Smooth muscle cell (in vitro differentiated cells): ENCODE measurements at regions not wholly inside any gene's neighbourhood (a gene's known extent, or its start where the extent isn't known, plus 50 kb on each side); places are given as distances from the start of the nearest gene placed in this dataset.

Source experiments
- DNase-seq: peaks from one replicate; lab custom pipeline; 2025; ENCODE audit not compliant: unreplicated experiment; lab: John Stamatoyannopoulos, UW
- H2AFZ ChIP-seq: fragments of 200-600 bp; sonication (generic); 2 replicates; pipeline ENCODE4 v1.6.0; 2016; ENCODE audit warnings: antibody characterized with exemption, low read depth, mild to moderate bottlenecking
- H3F3A ChIP-seq: fragments of 200-600 bp; sonication (generic); 2 replicates; pipeline ENCODE4 v1.6.0; 2017; ENCODE audit warnings: antibody characterized with exemption, low read depth
- H3K27ac ChIP-seq: fragments of 200-600 bp; sonication (generic); 2 replicates; pipeline ENCODE4 v1.5.1; 2016; ENCODE audit warnings: low read depth, mild to moderate bottlenecking
- H3K27me3 ChIP-seq: fragments of 200-600 bp; sonication (generic); 2 replicates; pipeline ENCODE4 v1.6.1; 2016; ENCODE audit warnings: low read depth, mild to moderate bottlenecking
- H3K36me3 ChIP-seq: fragments of 200-600 bp; sonication (generic); 2 replicates; pipeline ENCODE4 v1.5.1; 2016; ENCODE audit warnings: low read depth
- H3K4me1 ChIP-seq: fragments of 200-600 bp; sonication (generic); 2 replicates; pipeline ENCODE4 v1.5.1; 2016; ENCODE audit warnings: low read depth
- H3K4me2 ChIP-seq: fragments of 200-600 bp; sonication (generic); 2 replicates; pipeline ENCODE4 v1.6.0; 2016; ENCODE audit warnings: mild to moderate bottlenecking
- H3K4me3 ChIP-seq: fragments of 200-600 bp; sonication (generic); 2 replicates; pipeline ENCODE4 v1.5.1; 2016; ENCODE audit warnings: mild to moderate bottlenecking
- H3K79me2 ChIP-seq: fragments of 200-600 bp; sonication (generic); 2 replicates; pipeline ENCODE4 v1.6.0; 2016; ENCODE audit warnings: low read depth, mild to moderate bottlenecking
- H3K9ac ChIP-seq: fragments of 200-600 bp; sonication (generic); 2 replicates; pipeline ENCODE4 v1.6.0; 2016; ENCODE audit warnings: low read depth
- H3K9me3 ChIP-seq: fragments of 200-600 bp; sonication (generic); replicated peaks from 2 replicates; pipeline ENCODE4 v1.5.1; 2016; ENCODE audit warnings: low read depth
- H4K20me1 ChIP-seq: fragments of 200-600 bp; sonication (generic); 2 replicates; pipeline ENCODE4 v1.6.0; 2016; ENCODE audit warnings: low read depth
- CTCF ChIP-seq: fragments of 200-600 bp; sonication (generic); IDR thresholded peaks from 2 replicates; pipeline ENCODE4 v1.5.1; 2017; ENCODE audit warnings: borderline replicate concordance, mild to moderate bottlenecking, antibody characterized with exemption; ENCODE audit not compliant: insufficient read depth, poor library complexity, severe bottlenecking
- WGBS: methylation state at CpG from one replicate; pipeline ENCODE4 v1.1.7; 2016; ENCODE audit warnings: low lambda C conversion rate; 5-methylcytosine and 5-hydroxymethylcytosine counted together

DNA sequence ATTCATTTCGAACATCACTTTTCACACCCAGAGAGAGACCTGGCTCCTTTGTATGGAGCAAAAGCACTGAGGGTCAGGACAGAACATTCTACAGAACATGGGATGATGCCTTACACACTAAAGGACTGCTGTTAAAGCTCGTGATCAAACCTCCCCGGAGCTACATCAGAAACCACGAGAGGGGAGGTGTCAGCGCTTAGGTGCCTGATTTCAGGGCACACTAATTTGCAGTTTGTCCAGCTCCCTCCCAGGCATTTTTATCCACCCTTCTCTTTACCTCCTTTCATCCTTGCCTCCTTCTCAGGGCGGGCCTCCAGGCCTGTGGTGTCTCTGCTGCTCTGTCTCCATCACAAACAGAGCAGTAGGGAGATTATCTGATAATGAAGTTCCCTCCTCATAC, 127.5 kb downstream of the VPREB1 start:
- TF ChIP-seq CTCF: no peak
- no peak overlapping the region for H3K9ac ChIP-seq
- H3K27ac ChIP-seq: no peak overlapping the region

GRCh38 chr22:22374163-22374562, 129.6 kb downstream of the VPREB1 start:
- 34% methylated on average over 2 of the region's 2 CpGs for WGBS
- Histone ChIP-seq H3K4me2 (no peak overlapping the region), H3K36me3 (no peaks in the 10 kb centered on the region), H4K20me1 (no peaks in the 10 kb centered on the region), H3K4me3 (no peak overlapping the region), H3K27me3 (peaks cover 76% of the 10 kb centered on the region), H3K9ac (no peak overlapping the region), H3K27ac (no peak overlapping the region), H2AFZ (no peak overlapping the region), H3K79me2 (no peaks in the 10 kb centered on the region), H3K9me3 (no peaks in the 10 kb centered on the region), H3K4me1 (no peaks in the 10 kb centered on the region), H3F3A (no peaks in the 10 kb centered on the region)
- no peak for DNase-seq
- TF ChIP-seq CTCF: no peak

More for the DNA sequence above, 127.5 kb downstream of the VPREB1 start:
- H2AFZ ChIP-seq: no peak overlapping the region
- H3K4me3 ChIP-seq: no peak overlapping the region
- H3F3A ChIP-seq: no peaks in the 10 kb centered on the region
- H3K4me2 ChIP-seq: no peak overlapping the region
- no peaks in the 10 kb centered on the region for H3K36me3 ChIP-seq
- no peaks in the 10 kb centered on the region for H3K4me1 ChIP-seq
- whole genome bisulfite sequencing: 75% methylated on average over 6 of the region's 6 CpGs
- no peak for DNase-seq
- H3K27me3 ChIP-seq: peaks cover 83% of the 10 kb centered on the region
- no peaks in the 10 kb centered on the region for H4K20me1 ChIP-seq
- H3K79me2 ChIP-seq: no peaks in the 10 kb centered on the region
- no peaks in the 10 kb centered on the region for H3K9me3 ChIP-seq

DNA sequence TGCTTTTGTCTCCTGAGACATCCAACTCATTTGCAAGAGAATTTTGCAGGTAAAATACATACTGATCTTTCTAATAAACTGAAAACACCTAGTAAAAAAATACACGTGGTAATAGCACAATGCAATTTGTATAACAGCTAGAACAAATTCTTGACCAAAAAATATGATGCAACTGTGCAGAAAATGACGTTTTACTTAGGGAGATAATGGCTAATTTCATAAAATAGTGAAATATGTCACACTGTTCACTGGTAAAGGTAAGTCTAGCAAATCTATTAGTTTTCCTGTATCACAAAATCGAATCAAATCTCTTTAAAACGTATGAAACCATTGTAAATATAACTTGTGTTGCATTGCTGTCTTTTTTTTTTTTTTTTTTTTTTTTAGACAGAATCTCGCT, 130.0 kb downstream of the VPREB1 start:
- H3K9me3 ChIP-seq: no peaks in the 10 kb centered on the region
- H3K36me3 ChIP-seq: no peaks in the 10 kb centered on the region
- WGBS: 35% methylated on average over 5 of the region's 5 CpGs
- H3K27me3 ChIP-seq: peaks cover 79% of the 10 kb centered on the region
- H4K20me1 ChIP-seq: no peaks in the 10 kb centered on the region
- no peaks in the 10 kb centered on the region for H3K4me1 ChIP-seq
- H3K4me3 ChIP-seq: no peak overlapping the region
- H3K9ac ChIP-seq: no peak overlapping the region
- DNase-seq: no peak
- H3K4me2 ChIP-seq: no peak overlapping the region
- H3K27ac ChIP-seq: no peak overlapping the region
- H2AFZ ChIP-seq: no peak overlapping the region
- H3K79me2 ChIP-seq: no peaks in the 10 kb centered on the region
- no peak for TF ChIP-seq CTCF
- no peaks in the 10 kb centered on the region for H3F3A ChIP-seq

GRCh38 chr22:22375576-22376351, 131.2 kb downstream of the VPREB1 start:
- Histone ChIP-seq H3F3A (no peaks in the 10 kb centered on the region), H3K27me3 (peaks cover 82% of the 10 kb centered on the region), H3K79me2 (no peaks in the 10 kb centered on the region), H4K20me1 (no peaks in the 10 kb centered on the region), H3K9ac (no peak overlapping the region), H3K36me3 (no peaks in the 10 kb centered on the region), H3K4me1 (no peaks in the 10 kb centered on the region), H2AFZ (no peak overlapping the region), H3K4me3 (no peak overlapping the region), H3K4me2 (no peak overlapping the region), H3K9me3 (no peaks in the 10 kb centered on the region), H3K27ac (no peak overlapping the region)
- DNase-seq: no peak
- TF ChIP-seq CTCF: no peak
- WGBS: 55% methylated on average over 7 of the region's 7 CpGs
